Skeletal muscle cell (primary cell): ENCODE measurements at regions not wholly inside any gene's neighbourhood (a gene's known extent, or its start where the extent isn't known, plus 50 kb on each side); places are given as distances from the start of the nearest gene placed in this dataset.
"Not testable (repeated sequence)": the region's sequence is repeated elsewhere in the genome, so short reads cannot be mapped to it uniquely, and the experiment has no call there.

Experiments used
- DNase-seq: peaks from one replicate; pipeline ENCODE4 v3.0.0-alpha.2; 2010; ENCODE audit warnings: low read depth
- H3K4me3 ChIP-seq: 2 replicates; pipeline ENCODE4 v1.5.1; 2011; ENCODE audit warnings: low read depth, mild to moderate bottlenecking, control low read depth, low read length, moderate library complexity

DNA sequence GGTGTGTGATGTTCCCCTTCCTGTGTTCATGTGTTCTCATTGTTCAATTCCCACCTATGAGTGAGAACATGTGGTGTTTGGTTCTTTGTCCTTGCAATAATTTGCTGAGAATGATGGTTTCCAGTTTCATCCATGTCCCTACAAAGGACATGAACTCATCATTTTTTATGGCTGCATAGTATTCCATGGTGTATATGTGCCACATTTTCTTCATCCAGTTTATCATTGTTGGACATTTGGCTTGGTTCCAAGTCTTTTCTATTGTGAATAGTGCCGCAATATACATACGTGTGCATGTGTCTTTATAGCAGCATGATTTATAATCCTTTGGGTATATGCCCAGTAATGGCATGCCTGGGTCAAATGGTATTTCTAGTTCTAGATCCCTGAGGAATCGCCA lies 197.5 kb downstream of the ESM1 start:
- H3K4me3 ChIP-seq, DNase-seq: not testable (repeated sequence)

DNA sequence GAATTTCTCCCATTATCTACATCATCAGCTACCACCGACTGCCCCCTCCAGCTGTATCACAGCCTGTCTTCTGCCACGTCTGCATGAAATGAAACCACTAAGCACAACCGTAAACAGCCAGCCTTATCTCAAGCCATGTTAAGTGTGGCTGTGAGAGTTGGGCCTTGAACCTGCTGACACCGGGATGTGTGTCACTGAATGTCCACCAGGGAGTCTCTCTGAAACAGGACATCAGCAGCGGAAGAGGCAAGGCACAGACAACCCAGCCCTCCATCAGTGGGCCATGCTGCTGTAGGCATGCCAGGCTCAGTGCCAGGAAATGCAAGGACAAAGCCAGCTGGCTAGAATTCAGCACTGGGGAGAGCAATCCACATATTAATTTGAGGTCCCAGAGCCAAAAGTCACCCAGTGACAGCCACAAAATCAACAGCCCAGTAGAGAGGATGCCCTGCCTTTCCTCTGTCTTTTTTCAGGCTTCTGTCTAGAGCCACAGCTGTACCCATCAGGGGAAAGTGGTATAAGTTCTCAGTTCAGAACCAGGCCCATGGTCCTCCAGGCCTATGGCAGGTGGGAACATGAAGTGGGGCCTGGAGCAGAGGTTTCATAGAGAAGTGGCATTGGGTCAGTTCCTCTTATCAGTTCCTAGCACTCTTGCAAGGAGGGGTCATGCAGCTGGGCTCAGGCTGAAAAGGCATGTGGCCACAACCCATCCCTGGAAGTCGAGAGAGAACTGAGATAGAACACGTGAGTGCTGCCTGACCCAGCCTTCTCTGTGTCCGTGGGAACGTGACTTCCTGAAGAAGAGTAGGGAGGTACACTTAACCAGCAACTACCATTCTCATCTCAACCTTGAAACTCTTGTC lies 199.4 kb downstream of the ESM1 start:
- DNase-seq, result no peak
- no peak overlapping the region for H3K4me3 ChIP-seq

DNA sequence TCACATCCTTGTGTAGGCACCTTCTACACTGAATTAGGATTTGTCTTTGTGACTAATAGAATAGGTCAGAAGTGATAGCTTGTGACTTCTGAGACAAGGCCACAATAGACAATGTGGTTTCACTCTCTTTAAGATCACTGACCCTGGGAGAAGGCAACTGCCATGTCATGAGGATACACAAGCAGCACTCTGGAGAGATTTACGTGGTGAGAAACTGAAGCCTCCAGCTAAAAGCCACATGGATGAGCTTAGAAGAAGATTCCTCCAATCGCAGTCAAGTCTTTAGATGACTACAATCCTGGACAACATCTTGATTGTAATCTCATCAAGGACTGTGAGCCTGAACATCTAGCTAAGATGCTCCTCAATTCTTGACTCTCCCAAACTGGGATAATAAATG lies 206.6 kb downstream of the ESM1 start:
- DNase-seq, result no peak
- no peak overlapping the region for H3K4me3 ChIP-seq

DNA sequence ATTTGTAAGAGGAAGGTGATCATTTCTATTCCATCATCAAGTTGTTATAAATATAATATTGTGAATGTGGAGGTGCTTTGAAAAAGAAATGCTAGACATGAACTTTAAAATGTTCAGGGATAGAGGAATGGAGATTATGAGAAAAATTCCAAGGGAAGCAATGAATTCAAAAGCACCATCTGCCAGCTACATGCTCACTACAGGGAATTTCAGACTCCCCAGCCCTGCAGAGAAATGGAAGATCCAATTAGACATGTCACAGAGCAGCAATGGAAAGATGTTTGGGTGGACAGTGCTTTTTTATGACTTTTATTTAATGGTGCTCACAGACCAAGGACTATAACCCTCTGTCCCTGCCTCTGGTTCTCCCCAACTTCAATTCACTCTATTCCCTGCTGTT lies 209.7 kb downstream of the ESM1 start:
- no peak overlapping the region for H3K4me3 ChIP-seq
- no peak for DNase-seq

DNA sequence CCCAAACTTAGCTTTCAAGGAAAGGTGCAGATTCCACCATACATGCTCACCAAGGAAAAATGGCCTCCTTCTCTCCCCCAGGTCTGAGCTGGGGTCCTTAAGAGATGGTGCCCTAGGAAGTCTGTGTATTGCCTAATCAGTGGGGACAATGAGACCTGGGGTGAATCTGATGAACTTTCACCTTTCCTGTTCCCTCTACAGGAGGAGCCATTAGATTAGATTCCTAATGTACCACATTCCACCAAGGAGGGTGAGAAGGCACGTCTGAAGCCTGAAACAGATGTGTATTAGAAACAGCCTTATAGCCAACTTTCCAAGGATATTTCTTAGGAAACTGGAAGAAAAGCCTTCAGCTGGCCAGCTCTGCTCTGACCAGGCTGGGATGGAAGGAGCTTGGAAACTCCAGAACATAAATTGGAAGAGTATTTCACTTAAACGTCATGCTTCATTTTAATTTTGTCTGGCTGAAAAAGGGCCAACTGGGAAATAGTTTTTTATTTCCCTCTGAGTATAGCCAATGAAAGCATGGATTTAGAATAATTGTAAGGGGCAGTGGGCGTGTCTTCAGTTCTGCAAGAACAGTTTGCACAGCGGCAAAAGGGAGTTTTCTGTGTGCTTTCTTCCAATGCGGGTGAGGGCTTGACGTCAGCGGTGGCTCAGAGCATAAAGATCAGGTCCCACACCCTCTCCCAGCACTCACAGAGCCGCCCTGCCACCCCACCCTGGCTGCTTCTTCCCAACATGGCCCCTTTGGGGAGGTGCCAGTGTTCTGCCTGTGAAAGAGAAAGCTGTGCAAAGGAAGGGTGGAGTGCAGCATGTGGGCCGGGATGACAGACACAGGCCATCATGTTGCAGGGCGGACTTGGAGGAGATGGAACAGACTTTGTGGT lies 210.9 kb downstream of the ESM1 start:
- DNase-seq, result peak; percentile 21
- H3K4me3 ChIP-seq, result no peak overlapping the region

DNA sequence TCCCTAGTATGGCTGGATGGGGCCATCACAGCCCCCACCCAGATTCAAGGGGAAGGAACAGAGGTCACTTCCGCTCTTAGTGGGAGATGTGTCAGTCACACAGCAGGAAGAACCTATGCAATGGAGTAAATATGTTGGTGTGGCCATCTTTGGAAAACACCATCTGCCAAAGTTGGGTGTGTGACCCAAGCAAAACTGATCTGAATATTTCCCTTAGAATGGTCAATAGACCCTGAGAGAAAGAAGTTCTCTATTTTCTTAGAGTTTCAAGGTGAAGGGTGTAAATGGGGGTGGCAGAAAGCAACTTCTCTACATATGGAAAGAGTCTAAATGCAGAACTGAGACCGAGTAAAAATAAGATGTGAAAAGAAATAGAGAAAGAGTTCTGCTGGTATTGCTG lies 212.7 kb downstream of the ESM1 start:
- no peak for DNase-seq
- H3K4me3 ChIP-seq, result no peak overlapping the region

DNA sequence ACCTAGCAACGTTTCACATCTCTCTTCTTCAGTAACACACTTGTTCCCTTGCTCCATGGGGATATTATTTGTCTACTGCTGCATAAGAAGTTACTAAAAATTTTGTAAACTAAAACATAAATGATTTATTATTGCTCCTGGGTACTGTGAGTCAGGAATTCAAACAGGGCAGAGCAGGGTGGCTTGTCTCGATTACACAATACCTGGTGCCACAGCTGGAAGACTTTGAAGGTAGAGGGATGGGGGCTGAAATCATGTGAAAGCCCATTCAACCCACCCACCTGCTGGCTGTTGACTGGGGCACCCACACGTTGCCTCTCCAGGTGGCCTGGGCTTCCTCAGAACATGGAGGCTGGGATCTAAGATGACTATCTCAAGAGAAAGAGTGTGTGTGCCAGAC lies 213.2 kb downstream of the ESM1 start:
- H3K4me3 ChIP-seq, result no peak overlapping the region
- no peak for DNase-seq

DNA sequence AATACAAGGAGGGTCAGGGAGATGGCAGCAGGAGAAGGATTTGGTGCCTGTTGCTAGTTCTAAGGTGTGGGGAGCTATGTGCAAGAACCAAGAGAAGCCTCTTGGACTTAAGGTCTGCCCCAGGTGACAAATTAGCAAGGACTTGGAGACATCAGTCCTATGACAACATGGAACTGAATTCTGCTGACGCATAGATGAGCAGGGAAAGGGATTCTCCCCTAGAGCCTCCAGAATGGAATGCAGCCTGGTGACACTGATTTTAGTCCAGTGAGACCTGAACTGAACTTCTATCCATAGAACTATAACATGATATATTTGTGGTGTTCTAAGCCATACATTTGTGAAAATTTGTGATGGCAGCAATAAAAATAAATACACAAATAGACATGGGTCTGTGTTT lies 215.6 kb downstream of the ESM1 start:
- H3K4me3 ChIP-seq, result no peak overlapping the region
- DNase-seq, result no peak

DNA sequence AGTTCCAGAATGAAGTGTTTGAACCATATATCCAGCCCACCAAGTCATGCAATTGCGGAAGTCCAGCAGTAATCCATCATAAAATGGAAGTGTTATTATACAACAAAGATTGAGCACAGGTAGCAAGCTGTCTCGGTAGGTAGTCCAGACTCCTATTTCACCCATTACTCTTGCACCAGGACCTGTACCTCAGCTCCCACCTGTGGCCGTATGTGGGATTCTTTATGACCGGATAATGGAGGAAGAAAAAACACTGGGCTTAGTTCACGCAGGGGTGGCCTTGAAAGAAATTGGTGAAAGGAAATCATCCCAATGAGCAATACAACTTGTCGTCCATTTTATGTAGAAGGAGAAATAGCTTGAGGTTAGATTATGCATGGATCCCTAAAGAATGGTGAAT lies 216.3 kb downstream of the ESM1 start:
- no peak overlapping the region for H3K4me3 ChIP-seq
- DNase-seq, result no peak

DNA sequence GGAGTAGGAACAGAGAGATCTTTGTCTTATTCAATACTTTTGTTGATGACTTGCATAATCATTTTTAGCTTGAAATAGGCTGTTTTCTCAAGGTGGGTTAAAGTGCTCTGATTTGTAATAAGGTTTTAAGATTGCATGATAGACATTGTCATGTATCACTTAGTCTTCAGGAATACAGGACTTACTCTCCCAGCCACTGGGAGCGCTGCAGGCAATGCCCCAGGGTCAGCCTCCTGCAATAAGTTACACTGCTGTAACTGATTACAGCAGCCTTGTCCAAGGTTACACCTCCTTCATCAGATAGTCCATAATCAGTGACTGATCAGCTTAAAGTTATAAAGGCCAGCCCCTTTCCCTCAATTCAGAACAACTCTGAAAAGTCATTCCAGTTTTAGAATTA lies 218.6 kb downstream of the ESM1 start:
- H3K4me3 ChIP-seq, result no peak overlapping the region
- no peak for DNase-seq

DNA sequence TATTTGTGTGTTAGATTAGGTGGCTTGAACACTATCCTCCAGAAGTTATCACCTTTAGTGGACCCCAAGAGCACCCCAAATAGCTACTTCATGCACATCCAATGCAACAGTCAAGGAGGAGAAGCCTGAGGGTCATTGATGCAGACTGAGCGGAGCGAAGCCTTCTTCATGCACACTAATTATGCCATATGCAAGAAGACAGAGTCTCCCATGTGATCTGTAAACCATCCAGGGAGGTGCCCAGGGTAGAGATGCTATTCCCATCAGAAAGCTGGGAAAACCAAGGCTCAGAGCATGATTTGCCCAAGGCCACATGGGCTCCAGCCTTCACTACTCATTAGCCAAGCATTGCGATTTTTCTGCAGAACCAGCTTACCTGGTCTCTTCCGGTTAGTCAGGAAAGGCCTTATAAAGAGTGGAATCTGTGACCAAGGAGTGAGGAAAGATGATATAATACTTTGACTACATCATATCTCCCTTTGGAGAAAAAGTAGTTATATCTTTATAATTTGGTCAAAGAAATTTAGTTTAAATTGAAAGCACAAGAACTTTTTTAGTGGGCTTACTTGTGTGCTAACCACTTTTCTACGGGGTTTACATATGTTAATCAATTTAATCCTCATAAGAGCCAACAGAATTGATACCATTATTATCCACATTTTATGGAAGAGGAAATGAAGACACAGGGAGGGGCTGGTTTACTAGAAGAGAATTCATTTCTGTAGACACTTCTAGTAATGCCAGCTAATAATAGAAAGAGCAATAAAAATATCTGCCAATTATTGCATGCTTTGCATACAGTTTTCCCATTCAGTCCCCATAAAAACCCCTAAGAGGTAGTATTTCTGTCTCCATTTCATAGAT lies 220.0 kb downstream of the ESM1 start:
- DNase-seq, result no peak

DNA sequence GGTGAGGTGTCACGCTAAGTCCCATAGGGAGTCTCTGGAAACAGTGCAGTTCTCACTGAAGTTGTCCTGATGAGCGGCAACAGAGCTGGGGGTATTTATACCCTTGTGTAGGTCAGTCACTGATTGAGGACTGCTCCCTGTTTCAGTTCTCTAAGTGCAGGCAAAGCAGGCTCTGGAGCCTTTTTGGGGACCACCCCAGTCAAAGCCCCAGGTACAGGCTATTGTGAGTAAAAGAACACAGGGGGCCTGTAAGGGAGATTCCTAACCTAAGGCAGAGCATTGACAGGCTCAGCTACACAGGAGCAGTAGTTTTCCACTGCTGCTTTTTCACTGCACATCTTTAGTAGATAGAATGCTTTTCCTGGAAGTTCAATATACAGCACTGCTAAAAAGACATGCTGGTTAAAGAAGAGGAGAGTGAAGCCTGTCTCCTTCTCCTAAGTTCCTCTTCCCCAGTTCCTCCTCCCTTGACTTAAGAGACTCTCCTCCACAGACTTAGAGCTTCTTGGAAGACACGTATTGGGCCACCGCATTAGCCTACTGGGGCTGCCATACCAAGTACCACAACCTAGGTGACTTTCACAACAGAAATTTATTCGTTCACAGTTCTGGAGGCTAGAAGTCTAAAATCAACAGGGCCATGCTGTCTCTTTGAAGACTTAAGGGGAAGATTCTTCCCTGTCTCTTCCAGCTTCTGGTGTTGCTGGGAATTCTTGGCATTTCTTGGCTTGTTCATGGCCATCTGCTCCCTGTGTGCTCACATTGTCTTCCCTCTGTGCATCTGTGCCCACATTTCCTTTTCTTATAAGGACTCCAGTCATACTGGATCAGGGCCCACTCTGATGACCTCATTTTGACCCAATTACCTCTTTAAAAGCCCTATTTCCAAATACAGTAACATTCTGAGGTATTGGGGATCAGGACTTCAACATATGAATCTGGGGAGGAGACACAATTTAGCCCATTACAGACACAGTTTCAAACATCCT lies 221.0 kb downstream of the ESM1 start:
- DNase-seq, result no peak
- H3K4me3 ChIP-seq, result no peak overlapping the region

More for the DNA sequence above, 220.0 kb downstream of the ESM1 start:
- H3K4me3 ChIP-seq, result no peak overlapping the region

DNA sequence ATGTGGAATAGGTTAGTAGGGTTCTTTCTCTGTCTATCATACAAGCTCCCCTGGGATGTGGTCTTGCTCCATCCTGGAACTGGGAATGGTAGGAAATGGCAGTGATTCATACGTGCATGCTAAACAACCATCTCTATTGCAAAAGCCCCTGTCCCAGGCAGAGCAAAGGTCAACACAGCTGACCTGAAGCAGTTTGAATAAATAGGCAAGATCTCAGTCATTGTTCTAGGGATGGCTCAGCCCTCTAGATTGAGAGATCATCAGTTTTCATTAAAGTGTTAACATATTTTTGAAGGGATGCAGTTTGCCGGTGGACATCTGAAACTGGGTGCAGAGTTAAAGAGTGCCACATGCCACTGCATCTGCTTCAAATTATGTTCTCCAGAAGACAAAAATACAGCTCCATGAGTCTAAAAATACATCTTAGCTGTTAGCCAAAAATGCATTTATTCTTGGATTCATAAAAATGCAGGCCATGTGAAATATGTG lies 224.1 kb downstream of the ESM1 start:
- DNase-seq, result peak; percentile 100

DNA sequence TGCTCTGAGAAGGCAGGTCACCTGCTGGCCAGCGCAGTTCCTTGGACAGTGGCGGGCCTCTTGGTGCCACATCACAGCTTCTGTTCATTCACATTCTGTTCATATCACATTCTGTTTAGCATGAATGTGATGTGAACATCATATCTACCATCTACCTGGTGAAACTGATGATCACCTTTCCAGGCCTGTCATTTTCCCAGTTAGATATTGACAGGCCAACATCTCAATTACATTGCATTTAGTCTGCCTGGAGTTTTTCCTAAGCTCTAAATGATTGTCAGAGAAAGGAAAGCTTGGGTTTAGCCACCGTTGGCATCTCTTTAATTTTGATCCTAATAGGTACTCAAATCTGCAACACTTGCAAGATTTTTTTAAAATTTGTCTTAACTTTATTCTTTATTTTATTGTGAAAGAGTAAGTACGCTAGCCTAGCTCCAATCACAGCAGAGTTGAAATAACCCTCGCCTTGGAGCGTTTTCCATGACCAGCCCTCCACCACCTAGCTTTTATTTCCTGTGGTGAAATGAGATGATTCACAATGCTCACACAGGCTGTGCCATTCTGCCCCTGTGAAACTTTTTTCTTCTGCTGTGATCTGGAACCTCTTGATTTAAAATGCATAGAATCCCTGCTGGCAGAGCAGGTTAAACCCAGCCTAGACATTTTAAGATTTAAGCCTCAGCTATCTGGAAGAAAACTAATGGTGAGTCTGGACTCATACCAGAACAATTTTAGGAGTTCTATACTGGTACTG lies 225.0 kb downstream of the ESM1 start:
- peak; percentile 62 for DNase-seq
- no peak overlapping the region for H3K4me3 ChIP-seq

More for the DNA sequence above, 224.1 kb downstream of the ESM1 start:
- no peak overlapping the region for H3K4me3 ChIP-seq

DNA sequence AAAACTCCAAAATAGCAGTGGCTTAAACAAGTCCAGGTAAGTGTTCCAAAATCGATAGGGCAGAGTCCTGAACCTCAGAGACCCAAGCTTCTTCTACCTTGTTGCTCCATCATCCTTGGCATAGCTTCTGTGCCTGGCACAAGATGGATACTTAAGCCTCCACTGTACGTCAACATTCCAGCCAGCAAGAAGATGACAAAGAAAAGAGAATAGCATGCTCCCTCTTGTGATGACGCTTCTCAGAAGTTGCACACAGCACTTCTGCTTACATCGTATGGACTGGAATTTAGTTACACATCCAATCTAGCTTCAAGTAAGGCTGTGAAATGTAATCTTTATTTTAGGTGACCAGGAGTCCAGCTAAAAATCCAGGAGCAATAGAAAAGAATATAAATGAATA lies 227.4 kb downstream of the ESM1 start:
- peak; percentile 78 for DNase-seq
- H3K4me3 ChIP-seq, result no peak overlapping the region

DNA sequence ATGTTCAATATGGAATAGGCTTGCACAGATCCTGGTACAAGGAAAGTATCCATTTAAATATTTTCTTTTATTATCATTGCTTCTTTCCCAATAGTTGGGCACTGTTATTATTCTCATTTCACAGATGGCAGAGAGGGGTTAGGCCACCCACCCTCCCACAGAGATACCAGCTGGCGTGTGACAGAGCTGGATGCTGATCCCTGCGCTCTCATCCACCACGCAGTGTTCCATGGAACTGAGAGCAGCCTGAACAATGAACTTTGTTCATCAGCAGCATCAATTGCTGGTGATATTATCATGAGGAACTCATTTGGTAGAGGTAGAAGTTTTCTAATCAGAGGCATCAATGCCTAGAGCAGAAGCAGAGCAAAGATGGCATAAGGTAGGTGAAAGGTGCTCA lies 227.9 kb downstream of the ESM1 start:
- H3K4me3 ChIP-seq, result no peak overlapping the region
- no peak for DNase-seq

DNA sequence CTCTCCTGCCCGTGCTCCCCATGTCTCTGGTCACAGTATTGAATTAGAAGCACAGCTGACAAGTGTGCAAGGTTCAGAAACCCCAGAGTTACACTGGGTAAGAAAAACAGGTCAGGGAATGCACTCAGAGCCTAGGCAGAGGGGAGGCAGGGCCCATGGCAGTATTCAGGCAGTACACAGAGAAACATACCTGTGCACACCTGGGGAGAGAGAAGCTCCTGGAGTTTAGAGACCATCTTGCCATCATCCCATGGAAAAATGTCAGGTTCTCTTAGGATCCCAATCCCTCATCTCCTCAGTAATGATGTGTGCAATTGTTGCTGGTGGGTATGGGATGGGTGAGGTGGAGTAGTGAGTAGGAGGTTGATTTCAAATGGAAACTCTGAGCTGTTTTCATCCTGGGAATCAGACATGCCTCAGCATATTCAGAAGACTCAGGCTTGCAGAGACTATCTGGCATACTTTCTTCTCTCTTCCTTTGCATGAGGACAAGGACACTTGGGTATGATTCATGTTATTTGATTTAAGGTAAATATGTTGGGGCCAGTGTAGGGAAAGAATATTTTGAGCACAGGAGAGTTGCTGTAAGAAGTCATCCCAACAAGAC lies 228.5 kb downstream of the ESM1 start:
- no peak overlapping the region for H3K4me3 ChIP-seq
- DNase-seq, result peak; percentile 19
